C4-2B (cell line): ENCODE measurements at regions not wholly inside any gene's neighbourhood (a gene's known extent, or its start where the extent isn't known, plus 50 kb on each side); places are given as distances from the start of the nearest gene placed in this dataset.

Source experiments
- CTCF ChIP-seq: fragments of 450-650 bp; conservative IDR thresholded peaks from 2 replicates; pipeline ENCODE4 v1.5.1; 2017; ENCODE audit warnings: mild to moderate bottlenecking
- ZFX ChIP-seq: fragments of 450-650 bp; IDR thresholded peaks from 2 replicates; pipeline ENCODE4 v1.6.1; 2017

- TF ChIP-seq CTCF: no peak
- TF ChIP-seq ZFX: no peak
Observed at GRCh38 chr1:166273618-166274017, 106.8 kb upstream of the FAM78B start.
